ENCODE measurements at regions not wholly inside any gene's neighbourhood (a gene's known extent, or its start where the extent isn't known, plus 50 kb on each side); places are given as distances from the start of the nearest gene placed in this dataset.
"Not testable (repeated sequence)": the region's sequence is repeated elsewhere in the genome, so short reads cannot be mapped to it uniquely, and the experiment has no call there.

- DNase-seq, result no peak
Measured at GRCh38 chr14:55850825-55851241, 267.4 kb upstream of the PELI2 start.

- DNase-seq, result no peak
Measured at GRCh38 chr14:55851301-55851700, 266.9 kb upstream of the PELI2 start.

GRCh38 chr14:55851961-55852360 is 266.2 kb upstream of the PELI2 start:
- DNase-seq, result no peak

GRCh38 chr14:55855751-55856150 is 262.5 kb upstream of the PELI2 start:
- no peak for DNase-seq

GRCh38 chr14:55858604-55859003 is 259.6 kb upstream of the PELI2 start:
- DNase-seq, result no peak

GRCh38 chr14:55861561-55861960 is 256.6 kb upstream of the PELI2 start:
- DNase-seq, result not testable (repeated sequence)

GRCh38 chr14:55864890-55865655 is 253.1 kb upstream of the PELI2 start:
- DNase-seq, result no peak

- DNase-seq, result no peak
Measured at GRCh38 chr14:55867311-55867710, 250.9 kb upstream of the PELI2 start.

- DNase-seq, result no peak
Measured at GRCh38 chr14:55867719-55868118, 250.5 kb upstream of the PELI2 start.

GRCh38 chr14:55869397-55870049 is 248.7 kb upstream of the PELI2 start:
- no peak for DNase-seq

- no peak for DNase-seq
Measured at GRCh38 chr14:55873169-55873568, 245.0 kb upstream of the PELI2 start.

GRCh38 chr14:55874785-55875184 is 243.4 kb upstream of the PELI2 start:
- no peak for DNase-seq

- no peak for DNase-seq
Measured at GRCh38 chr14:55877942-55878341, 240.3 kb upstream of the PELI2 start.

- DNase-seq, result no peak
Measured at GRCh38 chr14:55881577-55882241, 236.5 kb upstream of the PELI2 start.

GRCh38 chr14:55884819-55885218 is 233.4 kb upstream of the PELI2 start:
- DNase-seq, result no peak

GRCh38 chr14:55889124-55889523 is 229.1 kb upstream of the PELI2 start:
- no peak for DNase-seq

- no peak for DNase-seq
Measured at GRCh38 chr14:55891692-55892091, 226.5 kb upstream of the PELI2 start.

- DNase-seq, result no peak
Measured at GRCh38 chr14:55892906-55893305, 225.3 kb upstream of the PELI2 start.

GRCh38 chr14:55893705-55894104 is 224.5 kb upstream of the PELI2 start:
- no peak for DNase-seq

GRCh38 chr14:55897031-55897430 is 221.2 kb upstream of the PELI2 start:
- DNase-seq, result no peak

- DNase-seq, result no peak
Measured at GRCh38 chr14:55898938-55899337, 219.3 kb upstream of the PELI2 start.

GRCh38 chr14:55899531-55899930 is 218.7 kb upstream of the PELI2 start:
- no peak for DNase-seq

- no peak for DNase-seq
Measured at GRCh38 chr14:55900749-55901148, 217.5 kb upstream of the PELI2 start.

GRCh38 chr14:55901291-55901690 is 216.9 kb upstream of the PELI2 start:
- no peak for DNase-seq

Data from left hindlimb (tissue), 1 donor.